ENCODE measurements at regions not wholly inside any gene's neighbourhood (a gene's known extent, or its start where the extent isn't known, plus 50 kb on each side); places are given as distances from the start of the nearest gene placed in this dataset.

DNA sequence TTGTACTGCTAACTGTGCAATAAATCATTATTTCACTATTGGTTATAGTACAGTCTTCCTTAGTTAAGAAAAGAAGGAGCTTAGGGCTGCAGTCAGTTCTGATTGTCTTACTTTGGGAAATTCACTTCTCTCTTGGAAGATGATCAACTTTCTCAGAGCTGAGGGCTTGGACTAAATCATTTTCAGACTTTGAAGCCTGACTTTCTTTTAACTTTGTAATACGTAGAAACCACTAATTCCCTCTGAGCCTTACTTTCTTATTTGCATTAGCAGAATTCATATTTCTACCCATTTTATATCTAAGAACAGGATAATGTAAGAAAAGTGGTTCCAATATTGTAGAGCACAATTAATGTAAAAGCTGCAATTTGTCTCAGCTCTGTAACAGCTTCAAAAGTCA lies 386.4 kb downstream of the TRIB2 start:
- no peak overlapping the region for H3K4me2 ChIP-seq (replicated peaks; ENCODE audit: low read depth, low read length, poor library complexity, severe bottlenecking)
- WGBS (ENCODE audit: insufficient coverage) = no CpG with 5 or more reads among the region's 1 CpG
- Mint-ChIP-seq H3K27ac (no peak overlapping the region), H3K4me1 (no peaks in the 10 kb centered on the region), H3K4me3 (no peak overlapping the region), H3K9me3 (ENCODE audit: insufficient read depth) (no peaks in the 10 kb centered on the region), H3K27me3 (peaks cover 4% of the 10 kb centered on the region)
- no peak overlapping the region for H3K4me3 ChIP-seq (ENCODE audit: control extremely low read depth in 1 of 5, extremely low read depth in 1 of 5, insufficient read depth in 1 of 5, low read depth in 2 of 5, low read length in 4 of 5)
- POLR2A ChIA-PET = no interaction called here
- H2AFZ ChIP-seq (ENCODE audit: insufficient read depth, low read depth, low read length, poor library complexity, severe bottlenecking) = no peak overlapping the region
- H3K4me1 ChIP-seq (ENCODE audit: control insufficient read depth in 2 of 2, insufficient read depth in 2 of 2, low read length in 2 of 2) = no peaks in the 10 kb centered on the region
- ATAC-seq (ENCODE audit: low read depth) = no peak
- no peak overlapping the region for H3K27ac ChIP-seq (ENCODE audit: low read length in 2 of 2)
- no peaks in the 10 kb centered on the region for H3K27me3 ChIP-seq (replicated peaks in 1 of 4; ENCODE audit: control extremely low read depth in 1 of 4, control insufficient read depth in 3 of 4, insufficient read depth in 4 of 4, low read length in 3 of 4)
- H4K20me1 ChIP-seq (ENCODE audit: control insufficient read depth, insufficient read depth, low read length, poor library complexity, severe bottlenecking) = no peaks in the 10 kb centered on the region
- H3K79me2 ChIP-seq (ENCODE audit: control insufficient read depth, insufficient read depth, low read length) = no peaks in the 10 kb centered on the region
- H3K9ac ChIP-seq (ENCODE audit: low read length) = no peak overlapping the region
- DNase-seq = no peak
- CTCF ChIA-PET = no interaction called here
- H3K36me3 ChIP-seq (replicated peaks in 1 of 2; ENCODE audit: control extremely low read depth in 1 of 2, control insufficient read depth in 1 of 2, extremely low read depth in 1 of 2, insufficient read depth in 2 of 2, low read length in 1 of 2) = no peaks in the 10 kb centered on the region
- H3K9me3 ChIP-seq (ENCODE audit: control extremely low read depth in 1 of 3, control insufficient read depth in 2 of 3, insufficient read depth in 1 of 3, low read length in 2 of 3) = peaks cover 0 to 3% (median 1%) of the 10 kb centered on the region in 3 donors
- no peak for TF ChIP-seq CTCF (IDR thresholded peaks at IDR 0.05)
- no peak for TF ChIP-seq EZH2 (IDR thresholded peaks at IDR 0.05; ENCODE audit: borderline replicate concordance, insufficient read depth, low read depth, low read length, poor library complexity, severe bottlenecking)
- intact Hi-C loops (cut with micrococcal nuclease) = no loop called here

- no peak for DNase-seq
- no peaks in the 10 kb centered on the region for H3K79me2 ChIP-seq (ENCODE audit: control insufficient read depth, insufficient read depth, low read length)
- CTCF ChIA-PET = no interaction called here
- H3K4me1 ChIP-seq (ENCODE audit: control insufficient read depth in 2 of 2, insufficient read depth in 2 of 2, low read length in 2 of 2) = no peaks in the 10 kb centered on the region
- H3K27me3 Mint-ChIP-seq = peaks cover 6% of the 10 kb centered on the region
- no peak overlapping the region for H3K4me3 ChIP-seq (ENCODE audit: control extremely low read depth in 1 of 5, extremely low read depth in 1 of 5, insufficient read depth in 1 of 5, low read depth in 2 of 5, low read length in 4 of 5)
- H3K9me3 Mint-ChIP-seq (ENCODE audit: insufficient read depth) = no peaks in the 10 kb centered on the region
- POLR2A ChIA-PET = no interaction called here
- H3K27ac Mint-ChIP-seq = no peak overlapping the region
- TF ChIP-seq EZH2 (IDR thresholded peaks at IDR 0.05; ENCODE audit: borderline replicate concordance, insufficient read depth, low read depth, low read length, poor library complexity, severe bottlenecking) = no peak
- TF ChIP-seq CTCF (IDR thresholded peaks at IDR 0.05) = no peak
- H3K4me2 ChIP-seq (replicated peaks; ENCODE audit: low read depth, low read length, poor library complexity, severe bottlenecking) = no peak overlapping the region
- H4K20me1 ChIP-seq (ENCODE audit: control insufficient read depth, insufficient read depth, low read length, poor library complexity, severe bottlenecking) = no peaks in the 10 kb centered on the region
- H3K4me1 Mint-ChIP-seq = no peaks in the 10 kb centered on the region
- no peak overlapping the region for H3K9ac ChIP-seq (ENCODE audit: low read length)
- no peak for ATAC-seq (ENCODE audit: low read depth)
- peaks cover 0 to 1% (median 0%) of the 10 kb centered on the region in 3 donors for H3K9me3 ChIP-seq (ENCODE audit: control extremely low read depth in 1 of 3, control insufficient read depth in 2 of 3, insufficient read depth in 1 of 3, low read length in 2 of 3)
- no peak overlapping the region for H3K4me3 Mint-ChIP-seq
- no peak overlapping the region for H3K27ac ChIP-seq (ENCODE audit: low read length in 2 of 2)
- intact Hi-C loops (cut with micrococcal nuclease) = no loop called here
- no peak overlapping the region for H2AFZ ChIP-seq (ENCODE audit: insufficient read depth, low read depth, low read length, poor library complexity, severe bottlenecking)
- H3K27me3 ChIP-seq (replicated peaks in 1 of 4; ENCODE audit: control extremely low read depth in 1 of 4, control insufficient read depth in 3 of 4, insufficient read depth in 4 of 4, low read length in 3 of 4) = no peaks in the 10 kb centered on the region
- H3K36me3 ChIP-seq (replicated peaks in 1 of 2; ENCODE audit: control extremely low read depth in 1 of 2, control insufficient read depth in 1 of 2, extremely low read depth in 1 of 2, insufficient read depth in 2 of 2, low read length in 1 of 2) = no peaks in the 10 kb centered on the region
- 80% methylated on average over 1 of the region's 5 CpGs for WGBS (ENCODE audit: insufficient coverage)
Measured at GRCh38 chr2:13103778-13104493, 387.2 kb downstream of the TRIB2 start.

All from B cell (primary cell).